ENCODE measurements at regions not wholly inside any gene's neighbourhood (a gene's known extent, or its start where the extent isn't known, plus 50 kb on each side); places are given as distances from the start of the nearest gene placed in this dataset.

- H3K9me3 ChIP-seq (ENCODE audit: control insufficient read depth in 5 of 5, low read length in 5 of 5): no peaks in the 10 kb centered on the region
- peaks cover 0 to 10% (median 7%) of the 10 kb centered on the region in 5 donors for H3K4me1 ChIP-seq (ENCODE audit: control insufficient read depth in 5 of 5, insufficient read depth in 5 of 5, low read length in 5 of 5)
- H3K27me3 ChIP-seq (ENCODE audit: control insufficient read depth in 5 of 5, insufficient read depth in 4 of 5, low read length in 5 of 5): no peaks in the 10 kb centered on the region
- H3K27ac ChIP-seq (ENCODE audit: low read depth, low read length): no peak overlapping the region
- no peaks in the 10 kb centered on the region for H3K36me3 ChIP-seq (ENCODE audit: control insufficient read depth in 5 of 5, insufficient read depth in 5 of 5, low read length in 5 of 5)
- H3K4me3 ChIP-seq (ENCODE audit: low read depth in 1 of 5, low read length in 5 of 5): no peak overlapping the region
- H3K9ac ChIP-seq (ENCODE audit: low read length in 5 of 5): no peak overlapping the region
Observed at GRCh38 chr6:21386744-21387143, 206.8 kb upstream of the SOX4 start.

DNA sequence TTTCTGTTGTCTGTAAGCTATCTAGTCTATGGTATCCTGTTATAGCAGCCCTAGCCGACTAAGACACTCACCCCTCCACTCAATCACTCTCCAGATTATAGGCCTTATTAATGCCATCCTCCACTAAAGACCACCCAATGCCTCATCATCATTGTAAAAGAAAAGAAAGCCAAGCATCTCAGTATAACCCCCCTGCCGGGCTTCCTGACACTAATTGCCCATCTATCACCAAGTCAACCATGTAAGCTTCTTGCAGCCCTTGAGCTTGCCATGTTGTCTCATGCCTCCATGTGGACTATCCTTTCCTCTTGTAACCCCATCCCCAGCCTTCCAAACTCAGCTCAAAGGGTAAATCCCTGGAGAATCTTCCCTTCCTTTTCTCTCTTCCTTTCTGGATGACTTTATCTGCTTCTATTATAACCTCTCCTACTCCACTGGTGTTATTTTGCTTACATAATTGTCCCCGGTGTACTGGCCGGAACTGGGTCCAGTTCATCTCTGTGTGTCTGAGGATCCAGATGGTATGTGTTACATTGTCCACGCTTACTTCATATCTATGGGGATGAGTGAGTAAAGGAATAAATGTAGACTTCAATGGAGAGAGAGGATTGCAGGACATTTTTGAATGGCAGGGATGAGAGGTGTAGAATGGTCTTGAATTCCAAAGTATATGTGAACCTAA is 202.9 kb upstream of the SOX4 start:
- Histone ChIP-seq H3K27ac (ENCODE audit: low read depth, low read length) (no peak overlapping the region), H3K36me3 (ENCODE audit: control insufficient read depth in 5 of 5, insufficient read depth in 5 of 5, low read length in 5 of 5) (no peaks in the 10 kb centered on the region), H3K27me3 (ENCODE audit: control insufficient read depth in 5 of 5, insufficient read depth in 4 of 5, low read length in 5 of 5) (no peaks in the 10 kb centered on the region), H3K4me3 (ENCODE audit: low read depth in 1 of 5, low read length in 5 of 5) (no peak overlapping the region), H3K9me3 (ENCODE audit: control insufficient read depth in 5 of 5, low read length in 5 of 5) (no peaks in the 10 kb centered on the region), H3K4me1 (ENCODE audit: control insufficient read depth in 5 of 5, insufficient read depth in 5 of 5, low read length in 5 of 5) (no peaks in the 10 kb centered on the region), H3K9ac (ENCODE audit: low read length in 5 of 5) (no peak overlapping the region)

- Histone ChIP-seq H3K4me1 (ENCODE audit: control insufficient read depth in 5 of 5, insufficient read depth in 5 of 5, low read length in 5 of 5) (no peaks in the 10 kb centered on the region), H3K9me3 (ENCODE audit: control insufficient read depth in 5 of 5, low read length in 5 of 5) (no peaks in the 10 kb centered on the region), H3K27me3 (ENCODE audit: control insufficient read depth in 5 of 5, insufficient read depth in 4 of 5, low read length in 5 of 5) (no peaks in the 10 kb centered on the region), H3K4me3 (ENCODE audit: low read depth in 1 of 5, low read length in 5 of 5) (no peak overlapping the region), H3K27ac (ENCODE audit: low read depth, low read length) (no peak overlapping the region), H3K36me3 (ENCODE audit: control insufficient read depth in 5 of 5, insufficient read depth in 5 of 5, low read length in 5 of 5) (no peaks in the 10 kb centered on the region), H3K9ac (ENCODE audit: low read length in 5 of 5) (no peak overlapping the region)
Observed at GRCh38 chr6:21392177-21392576, 201.4 kb upstream of the SOX4 start.

DNA sequence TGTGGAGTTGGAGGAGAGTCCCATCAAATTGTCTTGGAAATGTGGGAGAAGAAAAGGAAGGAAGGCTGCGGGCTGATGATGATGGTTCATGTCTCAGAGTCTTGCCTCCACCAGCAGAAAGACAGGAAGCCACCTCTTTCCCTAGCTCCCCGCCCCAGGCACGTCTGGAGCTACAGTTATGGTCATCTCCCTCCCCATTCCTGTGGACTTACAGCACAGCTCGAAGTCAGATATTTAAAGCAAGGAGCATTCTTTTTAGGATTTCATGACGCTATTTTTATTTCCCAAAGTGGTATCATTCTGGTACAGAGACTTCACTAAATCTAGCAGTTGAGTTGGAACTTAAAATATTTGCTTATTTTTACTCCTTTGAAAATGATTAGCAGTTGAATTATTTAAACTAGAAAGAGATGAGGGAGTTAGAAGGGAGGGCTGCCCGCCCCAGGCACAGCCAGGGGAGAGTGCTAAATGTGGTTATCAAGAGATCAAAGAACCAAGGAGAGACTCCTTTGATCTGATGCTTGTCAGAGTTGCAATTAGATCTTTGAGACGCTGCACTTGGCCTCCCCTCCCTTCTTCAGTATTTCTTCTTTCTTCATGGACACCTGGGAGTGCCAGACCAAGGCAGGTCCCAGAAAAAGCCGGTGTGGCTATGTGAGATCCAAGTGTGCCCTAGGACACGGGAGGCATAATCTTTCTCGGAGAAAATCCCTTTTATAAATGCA is 199.9 kb upstream of the SOX4 start:
- no peaks in the 10 kb centered on the region for H3K4me1 ChIP-seq (ENCODE audit: control insufficient read depth in 5 of 5, insufficient read depth in 5 of 5, low read length in 5 of 5)
- no peaks in the 10 kb centered on the region for H3K36me3 ChIP-seq (ENCODE audit: control insufficient read depth in 5 of 5, insufficient read depth in 5 of 5, low read length in 5 of 5)
- H3K4me3 ChIP-seq (ENCODE audit: low read depth in 1 of 5, low read length in 5 of 5): no peak overlapping the region
- no peak overlapping the region for H3K9ac ChIP-seq (ENCODE audit: low read length in 5 of 5)
- no peaks in the 10 kb centered on the region for H3K27me3 ChIP-seq (ENCODE audit: control insufficient read depth in 5 of 5, insufficient read depth in 4 of 5, low read length in 5 of 5)
- H3K27ac ChIP-seq (ENCODE audit: low read depth, low read length): no peak overlapping the region
- H3K9me3 ChIP-seq (ENCODE audit: control insufficient read depth in 5 of 5, low read length in 5 of 5): no peaks in the 10 kb centered on the region

- Histone ChIP-seq H3K27ac (ENCODE audit: low read depth, low read length) (no peak overlapping the region), H3K4me3 (ENCODE audit: low read depth in 1 of 5, low read length in 5 of 5) (no peak overlapping the region), H3K36me3 (ENCODE audit: control insufficient read depth in 5 of 5, insufficient read depth in 5 of 5, low read length in 5 of 5) (no peaks in the 10 kb centered on the region), H3K27me3 (ENCODE audit: control insufficient read depth in 5 of 5, insufficient read depth in 4 of 5, low read length in 5 of 5) (no peaks in the 10 kb centered on the region), H3K9ac (ENCODE audit: low read length in 5 of 5) (no peak overlapping the region), H3K9me3 (ENCODE audit: control insufficient read depth in 5 of 5, low read length in 5 of 5) (no peaks in the 10 kb centered on the region), H3K4me1 (ENCODE audit: control insufficient read depth in 5 of 5, insufficient read depth in 5 of 5, low read length in 5 of 5) (no peaks in the 10 kb centered on the region)
Observed at GRCh38 chr6:21395121-21395520, 198.4 kb upstream of the SOX4 start.

DNA sequence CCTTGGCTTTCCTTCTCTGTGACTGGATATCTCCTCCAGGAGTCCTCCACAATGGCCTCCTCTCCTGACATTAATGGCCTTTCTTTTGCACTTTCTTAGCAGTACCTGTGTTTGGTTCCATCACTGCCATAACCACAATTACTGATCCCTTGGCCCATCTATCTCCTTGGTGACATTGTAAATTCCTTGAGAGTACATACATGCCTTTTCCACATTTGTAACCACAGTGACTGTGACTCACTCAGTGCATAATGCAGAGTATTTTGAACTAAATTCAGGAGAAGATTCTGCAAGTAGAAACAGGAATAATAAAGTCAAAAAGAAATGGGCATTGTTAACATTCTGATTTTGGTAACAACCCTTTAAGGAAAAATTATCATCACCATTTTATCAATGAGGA is 197.2 kb upstream of the SOX4 start:
- no peaks in the 10 kb centered on the region for H3K4me1 ChIP-seq (ENCODE audit: control insufficient read depth in 5 of 5, insufficient read depth in 5 of 5, low read length in 5 of 5)
- H3K4me3 ChIP-seq (ENCODE audit: low read depth in 1 of 5, low read length in 5 of 5): no peak overlapping the region
- no peaks in the 10 kb centered on the region for H3K9me3 ChIP-seq (ENCODE audit: control insufficient read depth in 5 of 5, low read length in 5 of 5)
- no peak overlapping the region for H3K9ac ChIP-seq (ENCODE audit: low read length in 5 of 5)
- H3K36me3 ChIP-seq (ENCODE audit: control insufficient read depth in 5 of 5, insufficient read depth in 5 of 5, low read length in 5 of 5): no peaks in the 10 kb centered on the region
- H3K27me3 ChIP-seq (ENCODE audit: control insufficient read depth in 5 of 5, insufficient read depth in 4 of 5, low read length in 5 of 5): no peaks in the 10 kb centered on the region
- no peak overlapping the region for H3K27ac ChIP-seq (ENCODE audit: low read depth, low read length)

- Histone ChIP-seq H3K9ac (ENCODE audit: low read length in 5 of 5) (no peak overlapping the region), H3K36me3 (ENCODE audit: control insufficient read depth in 5 of 5, insufficient read depth in 5 of 5, low read length in 5 of 5) (no peaks in the 10 kb centered on the region), H3K27ac (ENCODE audit: low read depth, low read length) (no peak overlapping the region), H3K27me3 (ENCODE audit: control insufficient read depth in 5 of 5, insufficient read depth in 4 of 5, low read length in 5 of 5) (no peaks in the 10 kb centered on the region), H3K9me3 (ENCODE audit: control insufficient read depth in 5 of 5, low read length in 5 of 5) (no peaks in the 10 kb centered on the region), H3K4me1 (ENCODE audit: control insufficient read depth in 5 of 5, insufficient read depth in 5 of 5, low read length in 5 of 5) (peaks cover 0 to 4% (median 0%) of the 10 kb centered on the region in 5 donors), H3K4me3 (ENCODE audit: low read depth in 1 of 5, low read length in 5 of 5) (no peak overlapping the region)
Observed at GRCh38 chr6:21398741-21399325, 194.7 kb upstream of the SOX4 start.

- no peaks in the 10 kb centered on the region for H3K36me3 ChIP-seq (ENCODE audit: control insufficient read depth in 5 of 5, insufficient read depth in 5 of 5, low read length in 5 of 5)
- no peaks in the 10 kb centered on the region for H3K27me3 ChIP-seq (ENCODE audit: control insufficient read depth in 5 of 5, insufficient read depth in 4 of 5, low read length in 5 of 5)
- H3K9ac ChIP-seq (ENCODE audit: low read length in 5 of 5): no peak overlapping the region
- H3K27ac ChIP-seq (ENCODE audit: low read depth, low read length): no peak overlapping the region
- H3K4me1 ChIP-seq (ENCODE audit: control insufficient read depth in 5 of 5, insufficient read depth in 5 of 5, low read length in 5 of 5): peaks cover 0 to 4% (median 0%) of the 10 kb centered on the region in 5 donors
- no peak overlapping the region for H3K4me3 ChIP-seq (ENCODE audit: low read depth in 1 of 5, low read length in 5 of 5)
- H3K9me3 ChIP-seq (ENCODE audit: control insufficient read depth in 5 of 5, low read length in 5 of 5): no peaks in the 10 kb centered on the region
Observed at GRCh38 chr6:21402368-21402767, 191.2 kb upstream of the SOX4 start.

DNA sequence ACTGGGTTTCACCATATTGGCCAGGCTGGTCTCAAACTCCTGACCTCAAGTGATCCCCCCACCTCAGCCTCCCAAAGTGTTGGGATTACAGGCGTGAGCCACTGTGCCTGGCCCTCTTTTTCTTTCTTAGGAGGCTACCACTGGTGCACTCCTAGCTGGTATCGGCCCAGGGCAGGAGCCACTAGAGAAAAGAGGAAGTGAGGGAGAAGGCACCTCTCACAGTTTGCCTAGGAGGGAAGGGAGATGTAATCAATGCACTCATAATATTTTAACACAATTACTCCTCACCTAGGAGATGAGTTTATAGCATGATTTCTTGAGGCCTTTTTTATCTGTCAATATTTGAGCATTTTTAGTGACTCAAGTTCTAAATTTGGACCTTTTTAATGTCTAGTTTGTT is 189.0 kb upstream of the SOX4 start:
- no peaks in the 10 kb centered on the region for H3K9me3 ChIP-seq (ENCODE audit: control insufficient read depth in 5 of 5, low read length in 5 of 5)
- H3K27ac ChIP-seq (ENCODE audit: low read depth, low read length): no peak overlapping the region
- no peak overlapping the region for H3K4me3 ChIP-seq (ENCODE audit: low read depth in 1 of 5, low read length in 5 of 5)
- no peak overlapping the region for H3K9ac ChIP-seq (ENCODE audit: low read length in 5 of 5)
- peaks cover 0 to 4% (median 0%) of the 10 kb centered on the region in 5 donors for H3K4me1 ChIP-seq (ENCODE audit: control insufficient read depth in 5 of 5, insufficient read depth in 5 of 5, low read length in 5 of 5)
- no peaks in the 10 kb centered on the region for H3K27me3 ChIP-seq (ENCODE audit: control insufficient read depth in 5 of 5, insufficient read depth in 4 of 5, low read length in 5 of 5)
- no peaks in the 10 kb centered on the region for H3K36me3 ChIP-seq (ENCODE audit: control insufficient read depth in 5 of 5, insufficient read depth in 5 of 5, low read length in 5 of 5)

GRCh38 chr6:21406316-21406715 is 187.2 kb upstream of the SOX4 start:
- H3K9me3 ChIP-seq (ENCODE audit: control insufficient read depth in 5 of 5, low read length in 5 of 5): peaks cover 0 to 4% (median 0%) of the 10 kb centered on the region in 5 donors
- peaks cover 0 to 4% (median 0%) of the 10 kb centered on the region in 5 donors for H3K4me1 ChIP-seq (ENCODE audit: control insufficient read depth in 5 of 5, insufficient read depth in 5 of 5, low read length in 5 of 5)

More at GRCh38 chr6:21406316-21406715, 187.2 kb upstream of the SOX4 start:
- no peaks in the 10 kb centered on the region for H3K36me3 ChIP-seq (ENCODE audit: control insufficient read depth in 5 of 5, insufficient read depth in 5 of 5, low read length in 5 of 5)
- no peaks in the 10 kb centered on the region for H3K27me3 ChIP-seq (ENCODE audit: control insufficient read depth in 5 of 5, insufficient read depth in 4 of 5, low read length in 5 of 5)
- no peak overlapping the region for H3K27ac ChIP-seq (ENCODE audit: low read depth, low read length)
- no peak overlapping the region for H3K9ac ChIP-seq (ENCODE audit: low read length in 5 of 5)
- H3K4me3 ChIP-seq (ENCODE audit: low read depth in 1 of 5, low read length in 5 of 5): no peak overlapping the region
